ENCODE measurements at regions not wholly inside any gene's neighbourhood (a gene's known extent, or its start where the extent isn't known, plus 50 kb on each side); places are given as distances from the start of the nearest gene placed in this dataset.

DNA sequence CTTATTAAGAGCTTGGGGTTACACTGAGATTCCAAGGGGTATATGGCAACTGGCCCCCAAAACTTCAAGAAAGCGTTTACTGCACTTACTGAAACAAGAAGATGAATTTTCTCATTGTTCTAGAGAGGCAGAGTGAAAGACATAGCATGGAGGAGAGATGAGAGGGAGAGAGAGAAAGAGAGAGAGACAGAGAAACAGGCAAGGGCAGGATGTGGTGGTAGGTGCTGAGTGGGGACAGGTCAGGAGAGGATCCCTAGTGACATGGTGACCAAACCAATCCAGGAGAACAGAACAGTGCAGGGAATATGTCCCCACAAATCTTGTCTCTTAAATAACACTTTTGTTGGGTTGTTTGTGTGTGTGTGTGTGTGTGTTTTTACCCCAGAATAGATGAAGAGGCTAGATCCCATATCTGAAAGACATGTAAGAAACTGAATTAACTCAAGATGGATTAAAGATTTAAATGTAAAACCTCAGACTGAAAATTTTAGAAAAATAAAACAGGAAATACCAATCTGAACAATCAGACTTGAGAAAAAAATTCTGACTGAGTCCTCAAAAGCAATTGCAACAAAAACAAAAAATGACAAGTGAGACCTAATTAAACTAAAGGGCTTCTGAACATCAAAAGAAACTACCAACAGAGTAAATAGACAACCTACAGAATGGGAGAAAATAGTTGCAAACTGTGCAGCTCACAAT lies 202.2 kb downstream of the QDPR start:
- no peak overlapping the region for H3K4me3 ChIP-seq (ENCODE audit: low read length)

DNA sequence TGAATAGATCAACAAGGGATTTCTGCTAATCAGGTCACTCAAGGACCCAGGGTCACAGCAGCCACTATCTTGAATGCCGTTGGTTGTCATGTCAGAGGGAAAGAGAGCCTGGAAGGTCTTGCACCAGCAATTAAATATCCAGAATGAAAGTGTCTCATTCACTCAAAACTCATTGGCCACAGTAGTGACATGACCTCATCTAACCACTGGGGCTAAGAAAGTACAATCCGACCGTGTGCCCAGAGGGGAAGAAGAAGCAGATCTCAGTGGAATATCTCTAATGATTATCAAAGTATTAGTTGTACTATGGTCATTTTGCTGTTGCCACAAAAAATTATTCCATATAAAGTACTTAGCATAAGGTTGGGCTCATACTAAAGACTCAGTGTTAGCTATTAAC lies 210.0 kb downstream of the QDPR start:
- Histone ChIP-seq H3K27ac (ENCODE audit: low read length) (no peak overlapping the region), H3K27me3 (ENCODE audit: control insufficient read depth, insufficient read depth, low read length) (no peaks in the 10 kb centered on the region), H3K9me3 (ENCODE audit: control insufficient read depth, low read depth, low read length) (no peaks in the 10 kb centered on the region), H3K4me1 (ENCODE audit: control insufficient read depth, insufficient read depth, low read length) (no peaks in the 10 kb centered on the region), H3K4me3 (ENCODE audit: low read length) (no peak overlapping the region), H3K36me3 (ENCODE audit: control insufficient read depth, insufficient read depth, low read length) (no peaks in the 10 kb centered on the region)
- DNase-seq: no peak
- no CpG with 5 or more reads among the region's 3 CpGs for WGBS (ENCODE audit: insufficient coverage, low lambda C conversion rate)

More for the DNA sequence above, 202.2 kb downstream of the QDPR start:
- no peak for DNase-seq
- no peaks in the 10 kb centered on the region for H3K36me3 ChIP-seq (ENCODE audit: control insufficient read depth, insufficient read depth, low read length)
- no peaks in the 10 kb centered on the region for H3K4me1 ChIP-seq (ENCODE audit: control insufficient read depth, insufficient read depth, low read length)
- H3K27me3 ChIP-seq (ENCODE audit: control insufficient read depth, insufficient read depth, low read length): no peaks in the 10 kb centered on the region
- H3K27ac ChIP-seq (ENCODE audit: low read length): no peak overlapping the region
- H3K9me3 ChIP-seq (ENCODE audit: control insufficient read depth, low read depth, low read length): no peaks in the 10 kb centered on the region
- WGBS (ENCODE audit: insufficient coverage, low lambda C conversion rate): no CpG with 5 or more reads among the region's 1 CpG

GRCh38 chr4:17301266-17301665 lies 210.6 kb downstream of the QDPR start:
- Histone ChIP-seq H3K27ac (ENCODE audit: low read length) (no peak overlapping the region), H3K9me3 (ENCODE audit: control insufficient read depth, low read depth, low read length) (no peaks in the 10 kb centered on the region), H3K4me3 (ENCODE audit: low read length) (no peak overlapping the region), H3K4me1 (ENCODE audit: control insufficient read depth, insufficient read depth, low read length) (no peaks in the 10 kb centered on the region), H3K36me3 (ENCODE audit: control insufficient read depth, insufficient read depth, low read length) (no peaks in the 10 kb centered on the region), H3K27me3 (ENCODE audit: control insufficient read depth, insufficient read depth, low read length) (no peaks in the 10 kb centered on the region)
- no peak for DNase-seq
- WGBS (ENCODE audit: insufficient coverage, low lambda C conversion rate): 86% methylated on average over 1 of the region's 1 CpG

- 13% methylated on average over 1 of the region's 8 CpGs for WGBS (ENCODE audit: insufficient coverage, low lambda C conversion rate)
- H3K9me3 ChIP-seq (ENCODE audit: control insufficient read depth, low read depth, low read length): no peaks in the 10 kb centered on the region
- no peak overlapping the region for H3K27ac ChIP-seq (ENCODE audit: low read length)
- H3K27me3 ChIP-seq (ENCODE audit: control insufficient read depth, insufficient read depth, low read length): no peaks in the 10 kb centered on the region
- no peaks in the 10 kb centered on the region for H3K36me3 ChIP-seq (ENCODE audit: control insufficient read depth, insufficient read depth, low read length)
- no peak overlapping the region for H3K4me3 ChIP-seq (ENCODE audit: low read length)
- no peak for DNase-seq
- H3K4me1 ChIP-seq (ENCODE audit: control insufficient read depth, insufficient read depth, low read length): no peaks in the 10 kb centered on the region
Measured at GRCh38 chr4:17296921-17297890, 214.7 kb downstream of the QDPR start.

DNA sequence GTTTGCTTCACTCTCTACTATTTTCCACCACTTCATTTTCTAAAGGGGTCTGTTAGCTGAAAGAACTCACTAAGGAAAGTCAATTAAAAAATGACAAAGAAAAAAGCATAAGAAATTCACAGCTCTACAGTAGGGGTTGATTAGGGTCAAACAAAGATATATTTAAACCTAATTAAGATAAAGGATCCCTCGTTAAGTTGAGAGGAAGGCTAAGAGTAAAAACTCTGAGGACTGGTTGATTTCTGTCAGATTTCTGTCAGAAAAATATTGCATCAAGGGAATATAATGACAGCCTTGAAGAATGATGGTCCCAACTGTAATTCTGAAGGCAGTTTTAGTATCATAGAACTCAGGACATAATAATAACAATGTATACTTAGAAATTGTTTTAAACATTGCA lies 218.0 kb downstream of the QDPR start:
- H3K36me3 ChIP-seq (ENCODE audit: control insufficient read depth, insufficient read depth, low read length): no peaks in the 10 kb centered on the region
- no peaks in the 10 kb centered on the region for H3K9me3 ChIP-seq (ENCODE audit: control insufficient read depth, low read depth, low read length)
- 50% methylated on average over 1 of the region's 1 CpG for WGBS (ENCODE audit: insufficient coverage, low lambda C conversion rate)
- H3K4me1 ChIP-seq (ENCODE audit: control insufficient read depth, insufficient read depth, low read length): no peaks in the 10 kb centered on the region
- no peak overlapping the region for H3K27ac ChIP-seq (ENCODE audit: low read length)
- no peak for DNase-seq
- H3K27me3 ChIP-seq (ENCODE audit: control insufficient read depth, insufficient read depth, low read length): no peaks in the 10 kb centered on the region
- H3K4me3 ChIP-seq (ENCODE audit: low read length): no peak overlapping the region

DNA sequence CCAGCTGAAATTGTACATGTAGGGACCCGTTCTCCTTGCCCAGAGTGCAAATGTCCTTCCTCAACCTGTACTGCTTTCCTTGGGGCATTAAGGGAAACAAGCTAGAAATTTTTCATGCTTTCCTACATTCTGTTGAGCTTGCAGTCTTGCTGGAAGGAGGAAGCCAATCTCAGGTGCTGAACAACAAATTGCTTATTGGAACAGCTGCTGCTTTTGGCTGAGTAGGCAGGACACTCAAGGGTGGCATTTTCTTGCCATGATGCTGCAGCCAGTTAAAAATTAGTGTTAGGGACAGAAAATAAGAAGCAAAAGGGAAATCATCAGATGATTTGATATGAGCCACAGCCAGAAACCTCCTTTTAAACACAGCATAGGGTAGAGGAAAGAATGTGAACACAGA lies 223.7 kb downstream of the QDPR start:
- H3K4me1 ChIP-seq (ENCODE audit: control insufficient read depth, insufficient read depth, low read length): no peaks in the 10 kb centered on the region
- H3K36me3 ChIP-seq (ENCODE audit: control insufficient read depth, insufficient read depth, low read length): no peaks in the 10 kb centered on the region
- H3K4me3 ChIP-seq (ENCODE audit: low read length): no peak overlapping the region
- WGBS (ENCODE audit: insufficient coverage, low lambda C conversion rate): no CpG with 5 or more reads among the region's 1 CpG
- no peaks in the 10 kb centered on the region for H3K27me3 ChIP-seq (ENCODE audit: control insufficient read depth, insufficient read depth, low read length)
- DNase-seq: no peak
- no peaks in the 10 kb centered on the region for H3K9me3 ChIP-seq (ENCODE audit: control insufficient read depth, low read depth, low read length)
- no peak overlapping the region for H3K27ac ChIP-seq (ENCODE audit: low read length)

GRCh38 chr4:17286752-17287460 lies 225.0 kb downstream of the QDPR start:
- Histone ChIP-seq H3K4me3 (ENCODE audit: low read length) (no peak overlapping the region), H3K4me1 (ENCODE audit: control insufficient read depth, insufficient read depth, low read length) (no peaks in the 10 kb centered on the region), H3K36me3 (ENCODE audit: control insufficient read depth, insufficient read depth, low read length) (no peaks in the 10 kb centered on the region), H3K27ac (ENCODE audit: low read length) (no peak overlapping the region), H3K9me3 (ENCODE audit: control insufficient read depth, low read depth, low read length) (no peaks in the 10 kb centered on the region), H3K27me3 (ENCODE audit: control insufficient read depth, insufficient read depth, low read length) (no peaks in the 10 kb centered on the region)
- WGBS (ENCODE audit: insufficient coverage, low lambda C conversion rate): no CpG with 5 or more reads among the region's 7 CpGs
- DNase-seq: no peak

DNA sequence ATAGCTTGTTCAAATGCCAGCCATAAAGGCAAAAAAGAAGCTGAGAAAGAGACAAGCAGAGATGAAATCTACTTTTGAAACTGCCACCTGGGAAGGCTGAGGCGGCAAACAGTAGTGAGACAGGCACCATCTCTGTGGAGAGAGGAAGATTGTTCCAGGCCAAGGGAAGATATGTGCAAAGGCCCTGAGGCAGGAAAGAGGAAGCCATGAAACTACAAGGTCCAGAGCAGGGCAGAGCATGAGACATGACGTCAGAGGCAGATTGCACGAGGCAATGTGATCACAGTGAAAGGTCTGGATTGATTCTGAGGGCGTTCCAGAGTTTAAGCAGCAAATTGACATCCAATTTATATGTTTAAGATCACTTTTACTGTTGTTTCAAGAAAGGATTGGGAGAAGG lies 226.1 kb downstream of the QDPR start:
- no peak overlapping the region for H3K4me3 ChIP-seq (ENCODE audit: low read length)
- WGBS (ENCODE audit: insufficient coverage, low lambda C conversion rate): no CpG with 5 or more reads among the region's 4 CpGs
- no peak overlapping the region for H3K27ac ChIP-seq (ENCODE audit: low read length)
- H3K36me3 ChIP-seq (ENCODE audit: control insufficient read depth, insufficient read depth, low read length): no peaks in the 10 kb centered on the region
- no peaks in the 10 kb centered on the region for H3K4me1 ChIP-seq (ENCODE audit: control insufficient read depth, insufficient read depth, low read length)
- H3K27me3 ChIP-seq (ENCODE audit: control insufficient read depth, insufficient read depth, low read length): no peaks in the 10 kb centered on the region
- no peaks in the 10 kb centered on the region for H3K9me3 ChIP-seq (ENCODE audit: control insufficient read depth, low read depth, low read length)
- DNase-seq: no peak

- Histone ChIP-seq H3K4me1 (ENCODE audit: control insufficient read depth, insufficient read depth, low read length) (no peaks in the 10 kb centered on the region), H3K9me3 (ENCODE audit: control insufficient read depth, low read depth, low read length) (no peaks in the 10 kb centered on the region), H3K4me3 (ENCODE audit: low read length) (no peak overlapping the region), H3K27me3 (ENCODE audit: control insufficient read depth, insufficient read depth, low read length) (no peaks in the 10 kb centered on the region), H3K27ac (ENCODE audit: low read length) (no peak overlapping the region), H3K36me3 (ENCODE audit: control insufficient read depth, insufficient read depth, low read length) (no peaks in the 10 kb centered on the region)
- no peak for DNase-seq
- WGBS (ENCODE audit: insufficient coverage, low lambda C conversion rate): no CpG with 5 or more reads among the region's 5 CpGs
Measured at GRCh38 chr4:17284323-17285175, 227.3 kb downstream of the QDPR start.

DNA sequence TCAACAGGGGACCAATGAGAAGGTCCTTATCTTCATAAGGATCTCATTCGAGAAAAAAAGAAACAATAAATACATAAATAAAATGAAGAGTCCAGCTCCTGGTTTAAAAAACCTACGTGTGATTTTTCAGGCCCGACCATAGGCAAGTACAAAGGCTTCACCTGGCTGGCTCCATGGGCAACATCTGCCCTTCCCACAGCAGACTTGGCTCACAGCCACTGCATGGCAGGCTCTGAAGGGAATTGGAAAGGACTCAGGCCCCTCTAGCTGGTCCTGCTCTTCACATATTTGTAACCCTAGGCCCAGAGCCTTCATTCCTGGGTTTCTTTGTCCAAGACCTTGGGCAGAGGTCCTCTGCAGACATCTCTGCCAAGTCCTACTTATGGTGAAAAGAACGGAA lies 228.1 kb downstream of the QDPR start:
- Histone ChIP-seq H3K36me3 (ENCODE audit: control insufficient read depth, insufficient read depth, low read length) (no peaks in the 10 kb centered on the region), H3K27me3 (ENCODE audit: control insufficient read depth, insufficient read depth, low read length) (no peaks in the 10 kb centered on the region), H3K9me3 (ENCODE audit: control insufficient read depth, low read depth, low read length) (no peaks in the 10 kb centered on the region), H3K27ac (ENCODE audit: low read length) (no peak overlapping the region), H3K4me3 (ENCODE audit: low read length) (no peak overlapping the region), H3K4me1 (ENCODE audit: control insufficient read depth, insufficient read depth, low read length) (no peaks in the 10 kb centered on the region)
- DNase-seq: no peak
- no CpG with 5 or more reads among the region's 4 CpGs for WGBS (ENCODE audit: insufficient coverage, low lambda C conversion rate)
